ENCODE measurements at regions not wholly inside any gene's neighbourhood (a gene's known extent, or its start where the extent isn't known, plus 50 kb on each side); places are given as distances from the start of the nearest gene placed in this dataset.

DNA sequence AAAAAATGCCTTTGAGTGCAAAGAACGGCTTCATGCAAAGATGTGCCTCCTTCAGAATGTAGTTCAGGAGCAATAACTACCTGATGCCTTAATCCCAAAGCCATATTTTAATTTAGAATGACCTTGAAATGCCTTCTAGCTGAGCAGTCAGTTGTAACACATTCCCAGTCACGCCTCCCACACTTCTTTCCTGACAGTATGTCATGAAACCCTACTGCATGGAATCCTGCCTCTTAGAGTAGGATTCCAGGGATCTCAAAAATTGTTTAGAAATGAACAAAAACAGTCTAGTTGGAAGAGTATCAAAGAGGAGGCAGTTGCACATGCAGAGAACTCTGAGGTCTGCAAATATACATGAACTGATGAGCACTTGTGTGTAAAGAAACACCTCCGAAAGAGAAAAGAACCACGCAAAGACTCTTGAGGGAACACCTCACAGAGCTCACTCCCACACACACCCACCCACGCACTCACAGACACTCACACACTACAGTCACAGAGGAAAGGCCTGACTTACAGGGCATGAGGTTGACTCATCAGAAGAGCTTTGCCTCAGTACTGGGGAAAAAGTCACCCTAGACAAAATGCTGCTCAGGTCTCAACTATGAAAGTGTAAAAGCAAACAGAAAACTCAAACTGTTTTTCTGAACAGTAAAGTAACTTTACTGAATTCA lies 77.4 kb downstream of the GGTLC2 start:
- Mint-ChIP-seq H3K27me3 (ENCODE audit: low read depth) (peaks cover 99% of the 10 kb centered on the region), H3K27ac (no peak overlapping the region; a peak in 1 of 7 replicates), H3K4me3 (no peak overlapping the region), H3K36me3 (ENCODE audit: insufficient read depth in 1 of 3, low read depth in 3 of 3) (no peaks in the 10 kb centered on the region), H3K9me3 (no peaks in the 10 kb centered on the region), H3K4me1 (peaks cover 0 to 2% of the 10 kb centered on the region in 2 experiments; a peak in 2 of 4 replicates)
- Histone ChIP-seq H3K27ac (ENCODE audit: insufficient read length, low read depth, low read length) (no peak overlapping the region), H2BK15ac (ENCODE audit: low read depth, low read length) (no peak overlapping the region), H3K27me3 (ENCODE audit: insufficient read depth, low read length) (peaks cover 6% of the 10 kb centered on the region; the same call in 1 of the 2 replicates), H4K8ac (replicated peaks; ENCODE audit: insufficient read length, low read depth, low read length) (no peak overlapping the region), H4K20me1 (ENCODE audit: control insufficient read depth, insufficient read depth, insufficient read length) (no peaks in the 10 kb centered on the region), H4K91ac (ENCODE audit: insufficient read length, low read depth, low read length) (no peak overlapping the region), H2AFZ (ENCODE audit: low read length) (no peak overlapping the region), H2AK5ac (ENCODE audit: insufficient read length, low read length) (no peak overlapping the region), H3K23ac (ENCODE audit: insufficient read length, low read depth, low read length) (no peak overlapping the region), H3K18ac (ENCODE audit: insufficient read length, low read depth, low read length) (no peak overlapping the region), H2BK20ac (ENCODE audit: low read depth, low read length, poor library complexity, severe bottlenecking) (no peak overlapping the region), H3K9me3 (ENCODE audit: control insufficient read depth, low read depth, low read length) (no peaks in the 10 kb centered on the region), H2BK12ac (ENCODE audit: insufficient read length, low read depth, low read length) (no peak overlapping the region), H3K79me1 (ENCODE audit: insufficient read depth, low read depth, low read length, poor library complexity, severe bottlenecking) (no peaks in the 10 kb centered on the region), H3K9ac (ENCODE audit: extremely low read depth, insufficient read length, low read length) (no peak overlapping the region), H3K4ac (ENCODE audit: low read depth, low read length) (no peak overlapping the region), H3K4me1 (ENCODE audit: insufficient read depth, low read length) (no peaks in the 10 kb centered on the region), H3K56ac (ENCODE audit: insufficient read length, low read depth, low read length) (no peak overlapping the region), H3T11ph (ENCODE audit: low read length) (no peak overlapping the region), H4K5ac (ENCODE audit: insufficient read length, low read depth, low read length) (no peak overlapping the region), H2BK120ac (ENCODE audit: low read depth, low read length, poor library complexity, severe bottlenecking) (no peak overlapping the region), H3K4me2 (ENCODE audit: insufficient read depth, insufficient read length, low read length) (no peak overlapping the region), H3K23me2 (ENCODE audit: insufficient read length, low read depth, low read length, poor library complexity, severe bottlenecking) (no peaks in the 10 kb centered on the region), H3K79me2 (ENCODE audit: insufficient read depth, low read length) (no peaks in the 10 kb centered on the region), H3K14ac (ENCODE audit: insufficient read depth, low read length) (no peak overlapping the region), H2BK5ac (ENCODE audit: insufficient read length, low read length) (no peak overlapping the region)
- WGBS (ENCODE audit: extremely low coverage, insufficient read length, low lambda C conversion rate) = no CpG with 5 or more reads among the region's 5 CpGs
- DNase-seq = no peak
- no peak for TF ChIP-seq CTCF (conservative IDR thresholded peaks at IDR 0.05)
